ENCODE measurements at regions not wholly inside any gene's neighbourhood (a gene's known extent, or its start where the extent isn't known, plus 50 kb on each side); places are given as distances from the start of the nearest gene placed in this dataset.

DNA sequence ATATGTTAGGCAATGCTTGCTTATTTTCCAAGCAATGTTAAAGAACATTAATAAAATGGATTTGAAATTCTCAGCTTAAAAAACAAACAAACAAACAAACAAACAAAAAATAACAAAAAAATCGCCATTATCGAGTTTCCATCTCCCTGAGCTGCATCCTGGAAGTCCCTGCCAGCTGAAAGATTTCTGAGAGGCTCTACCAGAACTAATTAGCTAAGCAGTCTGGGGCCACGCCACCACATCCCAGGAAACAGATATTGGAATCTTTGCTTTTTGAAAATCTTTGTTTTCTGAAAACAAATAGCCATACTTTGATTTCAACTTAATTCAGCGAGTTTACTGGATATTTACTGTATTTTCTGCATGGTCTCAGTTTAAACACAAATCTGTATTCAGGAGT lies 143.6 kb downstream of the LSMEM1 start:
- 66 to 77% (median 70%) methylated on average over 4 of the region's 4 CpGs for WGBS, 4 donors
- no peak for ATAC-seq
- no peak overlapping the region for H3K4me3 ChIP-seq
- no peak for DNase-seq
- H3K9me3 ChIP-seq: peaks cover 0 to 6% (median 0%) of the 10 kb centered on the region in 12 donors
- no peaks in the 10 kb centered on the region for H3K27me3 ChIP-seq
- intact Hi-C loops (cut with DNase I): no loop called here
- H3K4me1 ChIP-seq: peaks cover 0 to 7% (median 0%) of the 10 kb centered on the region in 12 donors
- no peak overlapping the region for H3K27ac ChIP-seq
- no peak for TF ChIP-seq POLR2A (IDR thresholded peaks at IDR 0.05)
- TF ChIP-seq, protein P1, sequence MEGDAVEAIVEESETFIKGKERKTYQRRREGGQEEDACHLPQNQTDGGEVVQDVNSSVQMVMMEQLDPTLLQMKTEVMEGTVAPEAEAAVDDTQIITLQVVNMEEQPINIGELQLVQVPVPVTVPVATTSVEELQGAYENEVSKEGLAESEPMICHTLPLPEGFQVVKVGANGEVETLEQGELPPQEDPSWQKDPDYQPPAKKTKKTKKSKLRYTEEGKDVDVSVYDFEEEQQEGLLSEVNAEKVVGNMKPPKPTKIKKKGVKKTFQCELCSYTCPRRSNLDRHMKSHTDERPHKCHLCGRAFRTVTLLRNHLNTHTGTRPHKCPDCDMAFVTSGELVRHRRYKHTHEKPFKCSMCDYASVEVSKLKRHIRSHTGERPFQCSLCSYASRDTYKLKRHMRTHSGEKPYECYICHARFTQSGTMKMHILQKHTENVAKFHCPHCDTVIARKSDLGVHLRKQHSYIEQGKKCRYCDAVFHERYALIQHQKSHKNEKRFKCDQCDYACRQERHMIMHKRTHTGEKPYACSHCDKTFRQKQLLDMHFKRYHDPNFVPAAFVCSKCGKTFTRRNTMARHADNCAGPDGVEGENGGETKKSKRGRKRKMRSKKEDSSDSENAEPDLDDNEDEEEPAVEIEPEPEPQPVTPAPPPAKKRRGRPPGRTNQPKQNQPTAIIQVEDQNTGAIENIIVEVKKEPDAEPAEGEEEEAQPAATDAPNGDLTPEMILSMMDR (IDR thresholded peaks at IDR 0.05): no peak
- no peaks in the 10 kb centered on the region for H3K36me3 ChIP-seq

GRCh38 chr7:112630565-112630964 lies 149.8 kb downstream of the LSMEM1 start:
- H3K4me3 ChIP-seq: no peak overlapping the region

DNA sequence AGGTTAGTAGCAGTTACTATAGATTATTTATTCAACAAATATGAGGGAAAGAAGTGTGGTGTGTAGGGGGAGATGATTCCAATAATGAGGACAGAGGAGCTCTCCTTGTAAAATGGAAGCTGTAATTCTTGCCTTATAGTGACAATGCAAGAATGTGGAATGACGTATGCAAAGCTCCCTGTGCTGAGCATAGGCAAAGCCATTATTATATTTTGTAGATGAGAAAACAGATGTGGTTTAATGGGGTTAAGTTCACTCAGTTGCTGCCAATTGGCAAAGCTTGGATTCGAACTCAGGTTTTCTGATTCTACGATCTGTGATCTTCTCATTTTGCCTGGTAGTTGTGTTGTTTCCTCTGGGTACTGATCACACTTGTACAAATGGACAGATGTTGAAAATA lies 153.3 kb downstream of the LSMEM1 start:
- H3K4me3 ChIP-seq: no peak overlapping the region
- H3K4me1 ChIP-seq: no peaks in the 10 kb centered on the region
- intact Hi-C loops (cut with DNase I): no loop called here
- ATAC-seq: no peak
- DNase-seq: no peak
- H3K27ac ChIP-seq: no peak overlapping the region
- WGBS, 4 donors: 89 to 94% (median 93%) methylated on average over 3 of the region's 3 CpGs
- H3K9me3 ChIP-seq: no peaks in the 10 kb centered on the region
- H3K27me3 ChIP-seq: no peaks in the 10 kb centered on the region
- no peaks in the 10 kb centered on the region for H3K36me3 ChIP-seq
- TF ChIP-seq, protein P1 (IDR thresholded peaks at IDR 0.05): no peak
- no peak for TF ChIP-seq POLR2A (IDR thresholded peaks at IDR 0.05)

More at GRCh38 chr7:112630565-112630964, 149.8 kb downstream of the LSMEM1 start:
- DNase-seq (no peak), ATAC-seq (no peak)
- Histone ChIP-seq H3K36me3 (no peaks in the 10 kb centered on the region), H3K27me3 (no peaks in the 10 kb centered on the region), H3K4me1 (no peaks in the 10 kb centered on the region), H3K27ac (no peak overlapping the region), H3K9me3 (peaks cover 0 to 6% (median 0%) of the 10 kb centered on the region in 12 donors)
- TF ChIP-seq, protein P1 (IDR thresholded peaks at IDR 0.05): no peak
- no peak for TF ChIP-seq POLR2A (IDR thresholded peaks at IDR 0.05)
- WGBS, 4 donors: 64 to 72% (median 69%) methylated on average over 1 of the region's 1 CpG
- intact Hi-C loops (cut with DNase I): no loop called here

DNA sequence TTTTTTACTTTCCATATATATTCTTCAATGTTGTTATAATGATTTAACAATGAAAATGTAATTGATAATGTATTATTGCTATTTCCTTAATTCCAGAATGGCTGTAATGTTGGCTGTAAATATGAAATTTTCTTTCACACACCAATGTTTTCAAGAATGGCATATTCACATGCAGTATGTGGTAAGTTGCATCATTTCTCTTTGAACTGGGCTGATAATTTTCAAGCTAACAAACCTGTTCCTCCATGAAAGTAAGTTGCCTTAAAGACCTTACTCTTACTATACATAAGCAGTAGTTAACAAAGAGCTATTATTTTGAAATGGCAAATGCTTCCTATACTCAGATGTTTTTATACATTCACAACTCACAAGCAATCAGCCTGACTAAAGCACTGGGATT lies 154.5 kb downstream of the TMEM168 start:
- intact Hi-C loops (cut with DNase I): no loop called here
- ATAC-seq (no peak), DNase-seq (no peak)
- Histone ChIP-seq H3K9me3 (peaks cover 0 to 2% (median 0%) of the 10 kb centered on the region in 12 donors), H3K4me1 (no peaks in the 10 kb centered on the region), H3K4me3 (no peak overlapping the region), H3K27me3 (no peaks in the 10 kb centered on the region), H3K27ac (no peak overlapping the region), H3K36me3 (no peaks in the 10 kb centered on the region)
- no peak for TF ChIP-seq POLR2A (IDR thresholded peaks at IDR 0.05)
- TF ChIP-seq, protein P1 (IDR thresholded peaks at IDR 0.05): no peak

Data from heart left ventricle (tissue), 16 donors.